IMR-90 (cell line): ENCODE measurements at regions not wholly inside any gene's neighbourhood (a gene's known extent, or its start where the extent isn't known, plus 50 kb on each side); places are given as distances from the start of the nearest gene placed in this dataset.

Experiments used
- ATAC-seq: fragments of 200-7000 bp; cut with Tn5 transposase; 2 replicates; pipeline ENCODE4 v1.9.1; 2020; ENCODE audit warnings: low read depth, mild to moderate bottlenecking, moderate library complexity
- BruUV-seq: library from RNA; stranded (reverse); fragments of 400-500 nt; replicated peaks from 2 replicates; lab custom pipeline; 2021; lab: Mats Ljungman, UMichigan
- CTCF ChIA-PET: fragments of 300-600 bp; formaldehyde crosslinking; extraction: SDS; loops from one replicate; lab custom pipeline; 2021; ENCODE audit warnings: antibody characterized with exemption; lab: Yijun Ruan, JAX
- POLR2A ChIA-PET: fragments of 300-600 bp; sonication (Branson Sonifier 250); formaldehyde crosslinking; loops from one replicate; lab custom pipeline; 2022; ENCODE audit warnings: antibody characterized with exemption; ENCODE audit not compliant: unreplicated experiment; lab: Charles Lee
- DNase-seq: peaks from one replicate; pipeline ENCODE4 v3.0.0; 2013
- H2AFZ ChIP-seq: replicated peaks from 2 replicates; pipeline ENCODE3; 2013; ENCODE audit warnings: low read length, mild to moderate bottlenecking; ENCODE audit not compliant: poor library complexity
- H2AK5ac ChIP-seq: 2 replicates; pipeline ENCODE4 v1.6.1; 2013; ENCODE audit warnings: low read depth, low read length, inconsistent platforms
- H2AK9ac ChIP-seq: replicated peaks from 2 replicates; pipeline ENCODE3; 2013; ENCODE audit warnings: mild to moderate bottlenecking, low read depth, low read length, moderate library complexity; ENCODE audit not compliant: poor library complexity
- H2BK120ac ChIP-seq: 2 replicates; pipeline ENCODE4 v1.6.1; 2013; ENCODE audit warnings: low read depth, low read length, inconsistent platforms
- H2BK15ac ChIP-seq: 3 replicates; pipeline ENCODE4 v1.6.1; 2013; ENCODE audit warnings: low read depth, low read length, inconsistent platforms
- H2BK20ac ChIP-seq: 2 replicates; pipeline ENCODE4 v1.6.1; 2013; ENCODE audit warnings: low read depth, mild to moderate bottlenecking, inconsistent platforms, low read length, moderate library complexity
- H2BK5ac ChIP-seq: 2 replicates; pipeline ENCODE4 v1.6.1; 2013; ENCODE audit warnings: mild to moderate bottlenecking, low read depth, low read length, inconsistent platforms; ENCODE audit not compliant: poor library complexity, severe bottlenecking
- H3K14ac ChIP-seq: replicated peaks from 2 replicates; pipeline ENCODE4 v1.6.1; 2013; ENCODE audit warnings: low read depth, low read length, inconsistent platforms
- H3K18ac ChIP-seq: 2 replicates; pipeline ENCODE4 v1.6.1; 2013; ENCODE audit warnings: low read depth, low read length, control low read depth
- H3K23ac ChIP-seq: 2 replicates; pipeline ENCODE4 v1.6.1; 2013; ENCODE audit warnings: low read depth, low read length, inconsistent platforms
- H3K27ac ChIP-seq: 2 replicates; pipeline ENCODE4 v1.5.1; 2013; ENCODE audit warnings: mild to moderate bottlenecking, control low read depth, low read length; ENCODE audit not compliant: insufficient read depth
- H3K27me3 ChIP-seq: 2 replicates; pipeline ENCODE4 v1.6.1; 2013; ENCODE audit warnings: low read length; ENCODE audit not compliant: control insufficient read depth, insufficient read depth
- H3K36me3 ChIP-seq: 2 replicates; pipeline ENCODE4 v1.6.1; 2013; ENCODE audit warnings: low read length, mixed read lengths; ENCODE audit not compliant: control insufficient read depth, insufficient read depth
- H3K4ac ChIP-seq: 2 replicates; pipeline ENCODE4 v1.6.1; 2013; ENCODE audit warnings: low read depth, low read length, inconsistent platforms
- H3K4me1 ChIP-seq: 2 replicates; pipeline ENCODE4 v1.6.1; 2013; ENCODE audit warnings: low read length, mixed read lengths; ENCODE audit not compliant: control insufficient read depth, insufficient read depth
- H3K4me2 ChIP-seq: 2 replicates; pipeline ENCODE4 v1.6.1; 2013; ENCODE audit warnings: low read depth, mild to moderate bottlenecking, control low read depth, low read length, moderate library complexity
- H3K4me3 ChIP-seq: 2 replicates; pipeline ENCODE4 v1.5.1; 2013; ENCODE audit warnings: low read depth, mild to moderate bottlenecking, control low read depth, low read length, moderate library complexity; ENCODE audit not compliant: insufficient read depth
- H3K56ac ChIP-seq: 2 replicates; pipeline ENCODE4 v1.6.1; 2013; ENCODE audit warnings: low read length, inconsistent platforms; ENCODE audit not compliant: insufficient read depth; ENCODE audit errors: extremely low read depth
- H3K79me1 ChIP-seq, 2 experiments: 2 replicates each; pipeline ENCODE4 v1.6.1; 2013; ENCODE audit warnings: low read length in 2 of 2, inconsistent platforms in 1 of 2, low read depth in 1 of 2
- H3K9ac ChIP-seq: 2 replicates; pipeline ENCODE4 v1.6.1; 2013; ENCODE audit warnings: low read depth, low read length, control low read depth
- H3K9me1 ChIP-seq: 2 replicates; pipeline ENCODE4 v1.6.1; 2013; ENCODE audit warnings: low read length, inconsistent platforms; ENCODE audit not compliant: insufficient read depth
- H3K9me3 ChIP-seq: 2 replicates; pipeline ENCODE4 v1.6.1; 2013; ENCODE audit warnings: low read length; ENCODE audit not compliant: control insufficient read depth, insufficient read depth
- H4K20me1 ChIP-seq: 2 replicates; pipeline ENCODE4 v1.6.1; 2013; ENCODE audit warnings: low read length, inconsistent platforms; ENCODE audit not compliant: insufficient read depth
- H4K5ac ChIP-seq: 2 replicates; pipeline ENCODE4 v1.6.1; 2013; ENCODE audit warnings: mild to moderate bottlenecking, low read depth, low read length, control low read depth
- H4K8ac ChIP-seq, 2 experiments: 2 replicates each; pipeline ENCODE4 v1.6.1; 2013; ENCODE audit warnings: low read depth in 2 of 2, low read length in 2 of 2, control low read depth in 1 of 2, inconsistent platforms in 1 of 2
- H4K91ac ChIP-seq: 2 replicates; pipeline ENCODE4 v1.6.1; 2013; ENCODE audit warnings: low read depth, low read length, inconsistent platforms; ENCODE audit not compliant: insufficient read depth
- MAFK ChIP-seq: IDR thresholded peaks from 2 replicates; pipeline ENCODE4 v1.6.1; 2012; ENCODE audit warnings: low read depth, low read length, improper control_type of control experiment
- WGBS, 2 experiments: methylation state at CpG; one replicate each; pipeline versions ENCODE4 v1.1.5 to v1.1.7; 2013; ENCODE audit warnings: missing lambda C conversion rate in 2 of 2; ENCODE audit not compliant: insufficient read length in 1 of 2; ENCODE audit errors: extremely low coverage in 2 of 2; 5-methylcytosine and 5-hydroxymethylcytosine counted together
- dilution Hi-C: fragments of 300-500 bp; cut with HindIII; formaldehyde crosslinking; loops from one replicate; pipeline ENCODE4 v1.14.3; 2018; ENCODE audit warnings: low sequenced_read_pairs; ENCODE audit not compliant: unreplicated experiment
- in situ Hi-C: fragments of 300-500 bp; cut with MboI; formaldehyde crosslinking; loops from 3 replicates; pipeline ENCODE4 v1.14.3; 2019; ENCODE audit warnings: low sequenced_read_pairs, inconsistent platforms, mixed read lengths
- intact Hi-C: fragments of 100-400 bp; cut with micrococcal nuclease; formaldehyde crosslinking; loops from 2 replicates; pipeline ENCODE4 v1.10.0; 2022

DNA sequence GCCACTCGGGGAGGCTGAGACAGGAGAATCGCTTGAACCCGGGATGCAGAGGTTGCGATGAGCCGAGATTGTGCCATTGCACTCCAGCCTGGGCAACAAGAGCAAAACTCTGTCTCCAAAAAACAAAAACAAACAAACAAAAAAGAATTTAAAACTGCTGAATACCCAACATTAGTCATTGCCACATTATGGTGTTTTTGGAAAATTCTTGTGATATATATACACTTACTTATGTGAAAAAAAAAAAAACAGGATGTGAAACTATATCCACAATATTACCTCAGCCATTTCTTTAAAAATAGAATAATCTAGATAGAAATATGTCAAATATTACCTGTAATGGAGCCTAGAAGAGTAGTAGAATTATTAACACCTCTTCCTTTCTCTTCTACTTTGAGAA is 288.3 kb upstream of the FN1 start:
- Histone ChIP-seq H2BK5ac (no peak overlapping the region), H3K4me2 (no peak overlapping the region), H2AK5ac (no peak overlapping the region), H3K4ac (no peak overlapping the region), H3K4me1 (peaks cover 13% of the 10 kb centered on the region), H2BK120ac (no peak overlapping the region), H4K5ac (no peak overlapping the region), H3K27me3 (no peaks in the 10 kb centered on the region), H2BK15ac (no peak overlapping the region), H3K9ac (no peak overlapping the region), H3K23ac (no peak overlapping the region), H3K79me1 (no peaks in the 10 kb centered on the region), H3K14ac (no peak overlapping the region), H3K36me3 (no peaks in the 10 kb centered on the region), H3K9me1 (peaks cover 3% of the 10 kb centered on the region; the same call in 1 of the 2 replicates), H2AFZ (no peak overlapping the region), H3K9me3 (no peaks in the 10 kb centered on the region), H4K8ac (no peak overlapping the region), H3K27ac (no peak overlapping the region), H4K91ac (no peak overlapping the region), H3K56ac (no peak overlapping the region), H4K20me1 (no peaks in the 10 kb centered on the region), H2AK9ac (no peak overlapping the region), H3K4me3 (no peak overlapping the region), H2BK20ac (no peak overlapping the region), H3K18ac (no peak overlapping the region)
- ATAC-seq = no peak
- dilution Hi-C loops (no loop called here), intact Hi-C loops (no loop called here), in situ Hi-C loops (no loop called here)
- ChIA-PET POLR2A (no interaction called here), CTCF (no interaction called here)
- WGBS, 2 experiments = no CpG with 5 or more reads among the region's 5 CpGs
- no peak for DNase-seq
- BruUV-seq = no TSS peak
- TF ChIP-seq MAFK = no peak
